GM23338 (cell line): ENCODE measurements at regions not wholly inside any gene's neighbourhood (a gene's known extent, or its start where the extent isn't known, plus 50 kb on each side); places are given as distances from the start of the nearest gene placed in this dataset.
A peak's percentile ranks its signal among the peaks of the same experiment; 100 is the strongest.

Experiments
- ATAC-seq: fragments of 200-7000 bp; cut with Tn5 transposase; 3 replicates; pipeline ENCODE4 v1.9.1; 2020
- DNase-seq: peaks from one replicate; pipeline ENCODE4 v3.0.0-alpha.2; 2015; ENCODE audit warnings: low spot score
- H2AFZ ChIP-seq: fragments of 200-600 bp; sonication (generic); 2 replicates; pipeline ENCODE4 v1.8.0; 2016; ENCODE audit warnings: antibody characterized with exemption, mild to moderate bottlenecking, moderate library complexity
- H3F3A ChIP-seq: fragments of 200-600 bp; sonication (generic); replicated peaks from 2 replicates; pipeline ENCODE4 v1.8.0; 2017; ENCODE audit warnings: antibody characterized with exemption, mixed run types, low read depth
- H3K27ac ChIP-seq: fragments of 200-600 bp; sonication (generic); 2 replicates; pipeline ENCODE4 v1.6.1; 2016; ENCODE audit warnings: low read depth
- H3K27me3 ChIP-seq: fragments of 200-600 bp; sonication (generic); 2 replicates; pipeline ENCODE4 v1.8.0; 2016; ENCODE audit warnings: mild to moderate bottlenecking, mixed run types, moderate library complexity; ENCODE audit not compliant: insufficient read depth
- H3K36me3 ChIP-seq: fragments of 200-600 bp; sonication (generic); 2 replicates; pipeline ENCODE4 v1.8.0; 2016; ENCODE audit warnings: mild to moderate bottlenecking; ENCODE audit not compliant: insufficient read depth
- H3K4me1 ChIP-seq: fragments of 200-600 bp; sonication (generic); 2 replicates; pipeline ENCODE4 v1.8.0; 2016; ENCODE audit warnings: mild to moderate bottlenecking, moderate library complexity; ENCODE audit not compliant: insufficient read depth
- H3K4me2 ChIP-seq: fragments of 200-600 bp; sonication (generic); 2 replicates; pipeline ENCODE4 v1.7.1; 2017; ENCODE audit warnings: mixed run types
- H3K4me3 ChIP-seq: fragments of 200-600 bp; sonication (generic); 2 replicates; pipeline ENCODE4 v1.6.1; 2016; ENCODE audit warnings: mixed run types
- H3K79me2 ChIP-seq: fragments of 200-600 bp; sonication (generic); replicated peaks from 2 replicates; pipeline ENCODE4 v1.8.0; 2017; ENCODE audit warnings: mild to moderate bottlenecking; ENCODE audit not compliant: insufficient read depth
- H3K9me2 ChIP-seq: fragments of 200-600 bp; sonication (generic); 2 replicates; pipeline ENCODE4 v1.8.0; 2017; ENCODE audit not compliant: insufficient read depth
- H4K20me1 ChIP-seq: fragments of 200-600 bp; sonication (generic); replicated peaks from 2 replicates; pipeline ENCODE4 v1.8.0; 2017; ENCODE audit warnings: mild to moderate bottlenecking; ENCODE audit not compliant: insufficient read depth
- H3K27ac Mint-ChIP-seq: 2 replicates; pipeline ENCODE4 v1.8.0; 2020; ENCODE audit warnings: inconsistent platforms, mild to moderate bottlenecking, moderate library complexity, mixed read lengths
- H3K27me3 Mint-ChIP-seq: 3 replicates; pipeline ENCODE4 v1.8.0; 2022; ENCODE audit warnings: low read depth, mild to moderate bottlenecking, moderate library complexity, mixed read lengths, inconsistent platforms; ENCODE audit not compliant: insufficient read depth, poor library complexity
- H3K36me3 Mint-ChIP-seq: 3 replicates; pipeline ENCODE4 v1.8.0; 2021; ENCODE audit warnings: low read depth, mild to moderate bottlenecking, inconsistent platforms, moderate library complexity, mixed read lengths
- H3K4me1 Mint-ChIP-seq: 3 replicates; pipeline ENCODE4 v1.8.0; 2020; ENCODE audit warnings: mild to moderate bottlenecking, inconsistent platforms, mixed read lengths
- H3K4me3 Mint-ChIP-seq: 3 replicates; pipeline ENCODE4 v1.8.0; 2021; ENCODE audit warnings: moderate library complexity, mild to moderate bottlenecking, inconsistent platforms, mixed read lengths
- H3K9me3 Mint-ChIP-seq: 3 replicates; pipeline ENCODE4 v1.8.0; 2020; ENCODE audit warnings: moderate library complexity, mild to moderate bottlenecking, inconsistent platforms, mixed read lengths
- CTCF ChIP-seq, 2 experiments: fragments of 200-600 bp in 1 of 2; sonication (generic) in 1 of 2; conservative IDR thresholded peaks; 2 replicates each; pipeline versions ENCODE4 v1.5.1 to v1.6.1; 2016 to 2017; ENCODE audit warnings: antibody characterized with exemption in 2 of 2, low read depth in 2 of 2, mild to moderate bottlenecking in 2 of 2, moderate library complexity in 1 of 2
- ZNF462 ChIP-seq: fragments of 250-450 bp; sonication (Bioruptor Pico); IDR thresholded peaks from 2 replicates; pipeline ENCODE4 v1.5.0; 2020; ENCODE audit warnings: mild to moderate bottlenecking, moderate library complexity

- Histone ChIP-seq H3K79me2 (no peaks in the 10 kb centered on the region), H3K9me2 (no peaks in the 10 kb centered on the region), H3K27me3 (no peaks in the 10 kb centered on the region), H4K20me1 (no peaks in the 10 kb centered on the region), H3K4me3 (no peak overlapping the region), H3K36me3 (no peaks in the 10 kb centered on the region), H2AFZ (no peak overlapping the region), H3K27ac (no peak overlapping the region), H3K4me1 (peaks cover 7% of the 10 kb centered on the region; the same call in 1 of the 2 replicates), H3F3A (no peaks in the 10 kb centered on the region), H3K4me2 (no peak overlapping the region)
- Mint-ChIP-seq H3K9me3 (no peaks in the 10 kb centered on the region; the same call in 2 of the 3 replicates), H3K36me3 (no peaks in the 10 kb centered on the region), H3K4me3 (no peak overlapping the region), H3K4me1 (peaks cover 4% of the 10 kb centered on the region; the same call in 2 of the 3 replicates), H3K27me3 (no peaks in the 10 kb centered on the region), H3K27ac (no peak overlapping the region)
- TF ChIP-seq CTCF (conservative IDR thresholded peaks at IDR 0.05; ENCODE audit: low read depth in 2 of 2) = peak; percentile 79 to 91
- TF ChIP-seq ZNF462 = no peak
- peak; percentile 94 for ATAC-seq
- peak; percentile 76 for DNase-seq
Observed at GRCh38 chr4:92012899-92013867, 290.6 kb upstream of the GRID2 start.
